ENCODE measurements at regions not wholly inside any gene's neighbourhood (a gene's known extent, or its start where the extent isn't known, plus 50 kb on each side); places are given as distances from the start of the nearest gene placed in this dataset.

DNA sequence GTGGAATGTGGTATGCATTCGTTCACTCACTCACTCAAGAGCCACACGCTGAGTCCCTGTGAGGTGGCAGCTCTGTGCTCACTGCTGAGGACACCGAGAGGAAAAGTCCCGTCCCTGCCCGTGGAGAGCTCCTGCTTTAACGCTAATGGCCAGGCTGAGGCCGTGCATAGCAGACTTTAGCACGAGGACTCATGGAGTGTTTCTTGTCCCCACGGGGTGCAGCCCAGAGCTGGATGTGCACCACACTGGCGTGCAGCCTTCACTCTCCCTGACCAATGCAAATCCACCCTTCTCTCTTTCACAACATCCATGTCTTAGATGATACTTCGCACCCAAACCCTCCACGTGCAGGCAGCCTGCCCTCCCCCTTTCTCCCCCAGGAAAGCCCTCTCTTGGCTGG, 159.6 kb upstream of the ZNF536 start:
- Histone ChIP-seq H3K27me3 (ENCODE audit: insufficient read depth) (no peaks in the 10 kb centered on the region), H2AFZ (ENCODE audit: low read depth) (no peak overlapping the region), H3K36me3 (replicated peaks in 1 of 2; ENCODE audit: control insufficient read depth in 1 of 2, insufficient read depth in 2 of 2, low read length in 1 of 2) (no peaks in the 10 kb centered on the region), H3K4me2 (no peak overlapping the region), H3K9me3 (no peaks in the 10 kb centered on the region), H3F3A (replicated peaks; ENCODE audit: insufficient read depth) (no peaks in the 10 kb centered on the region), H3K4me1 (ENCODE audit: control insufficient read depth in 1 of 2, insufficient read depth in 2 of 2, low read depth in 1 of 2, low read length in 1 of 2) (no peaks in the 10 kb centered on the region; a peak in 1 of 4 replicates), H3K9ac (no peak overlapping the region), H3K9me2 (no peaks in the 10 kb centered on the region), H3K79me2 (ENCODE audit: insufficient read depth) (no peaks in the 10 kb centered on the region), H4K20me1 (ENCODE audit: insufficient read depth) (no peaks in the 10 kb centered on the region), H3K4me3 (ENCODE audit: low read depth in 2 of 2, low read length in 1 of 2) (no peak overlapping the region), H3K27ac (ENCODE audit: low read depth in 2 of 2, low read length in 1 of 2) (no peak overlapping the region)
- no peak for TF ChIP-seq NFIC (IDR thresholded peaks at IDR 0.05; ENCODE audit: borderline replicate concordance)
- whole genome bisulfite sequencing (ENCODE audit: low lambda C conversion rate): 48% methylated on average over 12 of the region's 12 CpGs
- no peak for DNase-seq
- ChIA-PET CTCF (no interaction called here), POLR2A (no interaction called here)

DNA sequence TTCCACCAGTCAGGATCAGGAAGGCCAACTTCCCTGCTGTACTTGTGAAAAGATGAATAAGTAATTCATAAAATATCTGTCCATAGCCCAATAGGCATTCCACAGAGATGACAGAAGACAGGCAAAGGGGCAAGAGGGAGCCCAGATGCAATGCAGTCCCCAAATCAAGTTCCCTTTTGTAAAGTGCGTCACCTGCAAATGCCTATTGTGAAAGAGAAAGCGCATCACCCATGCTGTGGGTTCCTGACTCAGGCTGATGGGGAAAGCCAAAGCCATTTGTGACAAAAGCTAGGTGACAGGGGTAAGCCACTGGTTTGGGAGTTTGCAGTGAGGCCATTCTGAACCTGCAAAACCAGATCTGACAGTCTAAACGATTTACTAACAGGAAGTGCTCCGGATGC, 157.5 kb upstream of the ZNF536 start:
- Histone ChIP-seq H3K4me2 (no peak overlapping the region), H3K9me2 (no peaks in the 10 kb centered on the region), H2AFZ (ENCODE audit: low read depth) (no peak overlapping the region), H3K27ac (ENCODE audit: low read depth in 2 of 2, low read length in 1 of 2) (no peak overlapping the region), H3K4me3 (ENCODE audit: low read depth in 2 of 2, low read length in 1 of 2) (no peak overlapping the region), H3K36me3 (replicated peaks in 1 of 2; ENCODE audit: control insufficient read depth in 1 of 2, insufficient read depth in 2 of 2, low read length in 1 of 2) (no peaks in the 10 kb centered on the region), H3F3A (replicated peaks; ENCODE audit: insufficient read depth) (no peaks in the 10 kb centered on the region), H3K79me2 (ENCODE audit: insufficient read depth) (no peaks in the 10 kb centered on the region), H3K4me1 (ENCODE audit: control insufficient read depth in 1 of 2, insufficient read depth in 2 of 2, low read depth in 1 of 2, low read length in 1 of 2) (no peaks in the 10 kb centered on the region; a peak in 1 of 4 replicates), H3K9ac (no peak overlapping the region), H4K20me1 (ENCODE audit: insufficient read depth) (no peaks in the 10 kb centered on the region), H3K27me3 (ENCODE audit: insufficient read depth) (no peaks in the 10 kb centered on the region), H3K9me3 (no peaks in the 10 kb centered on the region)
- TF ChIP-seq, protein P1, sequence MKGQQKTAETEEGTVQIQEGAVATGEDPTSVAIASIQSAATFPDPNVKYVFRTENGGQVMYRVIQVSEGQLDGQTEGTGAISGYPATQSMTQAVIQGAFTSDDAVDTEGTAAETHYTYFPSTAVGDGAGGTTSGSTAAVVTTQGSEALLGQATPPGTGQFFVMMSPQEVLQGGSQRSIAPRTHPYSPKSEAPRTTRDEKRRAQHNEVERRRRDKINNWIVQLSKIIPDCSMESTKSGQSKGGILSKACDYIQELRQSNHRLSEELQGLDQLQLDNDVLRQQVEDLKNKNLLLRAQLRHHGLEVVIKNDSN (IDR thresholded peaks at IDR 0.05; ENCODE audit: borderline replicate concordance, low read depth): no peak
- TF ChIP-seq MEF2A (IDR thresholded peaks at IDR 0.05; ENCODE audit: borderline replicate concordance, low read depth) (no peak), SMC3 (IDR thresholded peaks at IDR 0.05; ENCODE audit: low read depth, low read length) (no peak), GATA2 (CRISPR knock-in tag; IDR thresholded peaks at IDR 0.05) (no peak)
- DNase-seq: no peak
- ChIA-PET POLR2A (no interaction called here), CTCF (no interaction called here)
- 34% methylated on average over 4 of the region's 4 CpGs for WGBS (ENCODE audit: low lambda C conversion rate)

DNA sequence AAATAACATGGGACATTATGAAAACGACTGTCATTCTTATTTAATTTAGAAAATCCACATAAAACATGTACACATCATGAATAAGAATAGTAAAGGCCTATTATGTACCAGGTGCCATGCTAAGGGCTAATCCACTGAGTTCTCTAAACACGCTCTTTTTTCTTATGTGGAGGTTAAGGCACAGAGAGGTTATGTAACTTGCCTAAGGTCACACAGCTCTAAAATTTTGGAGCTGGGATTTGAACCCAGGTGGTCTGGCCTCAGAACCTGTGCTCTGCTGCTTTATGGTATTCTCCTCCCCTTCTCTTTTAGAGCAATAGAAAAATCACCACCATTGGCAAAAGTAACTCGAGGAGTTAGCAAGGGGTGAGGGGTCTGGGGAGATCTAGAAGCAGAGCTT, 156.9 kb upstream of the ZNF536 start:
- POLR2A ChIA-PET: no interaction called here
- Histone ChIP-seq H3K4me2 (no peak overlapping the region), H3K27me3 (ENCODE audit: insufficient read depth) (no peaks in the 10 kb centered on the region), H3K27ac (ENCODE audit: low read depth in 2 of 2, low read length in 1 of 2) (no peak overlapping the region), H2AFZ (ENCODE audit: low read depth) (no peak overlapping the region), H3K4me1 (ENCODE audit: control insufficient read depth in 1 of 2, insufficient read depth in 2 of 2, low read depth in 1 of 2, low read length in 1 of 2) (no peaks in the 10 kb centered on the region; a peak in 1 of 4 replicates), H3K9me3 (no peaks in the 10 kb centered on the region), H3K79me2 (ENCODE audit: insufficient read depth) (no peaks in the 10 kb centered on the region), H3K9me2 (no peaks in the 10 kb centered on the region), H3F3A (replicated peaks; ENCODE audit: insufficient read depth) (no peaks in the 10 kb centered on the region), H3K4me3 (ENCODE audit: low read depth in 2 of 2, low read length in 1 of 2) (no peak overlapping the region), H3K36me3 (replicated peaks in 1 of 2; ENCODE audit: control insufficient read depth in 1 of 2, insufficient read depth in 2 of 2, low read length in 1 of 2) (no peaks in the 10 kb centered on the region), H4K20me1 (ENCODE audit: insufficient read depth) (no peaks in the 10 kb centered on the region), H3K9ac (no peak overlapping the region)
- CTCF ChIA-PET: interaction anchor here (0.6 to 0.9 kb wide), 2 partner anchors 85 to 460 kb away, joined by 3 read pairs; no protein-coding TSS in a partner anchor
- 30% methylated on average over 3 of the region's 3 CpGs for WGBS (ENCODE audit: low lambda C conversion rate)
- no peak for DNase-seq
- TF ChIP-seq, protein P2, sequence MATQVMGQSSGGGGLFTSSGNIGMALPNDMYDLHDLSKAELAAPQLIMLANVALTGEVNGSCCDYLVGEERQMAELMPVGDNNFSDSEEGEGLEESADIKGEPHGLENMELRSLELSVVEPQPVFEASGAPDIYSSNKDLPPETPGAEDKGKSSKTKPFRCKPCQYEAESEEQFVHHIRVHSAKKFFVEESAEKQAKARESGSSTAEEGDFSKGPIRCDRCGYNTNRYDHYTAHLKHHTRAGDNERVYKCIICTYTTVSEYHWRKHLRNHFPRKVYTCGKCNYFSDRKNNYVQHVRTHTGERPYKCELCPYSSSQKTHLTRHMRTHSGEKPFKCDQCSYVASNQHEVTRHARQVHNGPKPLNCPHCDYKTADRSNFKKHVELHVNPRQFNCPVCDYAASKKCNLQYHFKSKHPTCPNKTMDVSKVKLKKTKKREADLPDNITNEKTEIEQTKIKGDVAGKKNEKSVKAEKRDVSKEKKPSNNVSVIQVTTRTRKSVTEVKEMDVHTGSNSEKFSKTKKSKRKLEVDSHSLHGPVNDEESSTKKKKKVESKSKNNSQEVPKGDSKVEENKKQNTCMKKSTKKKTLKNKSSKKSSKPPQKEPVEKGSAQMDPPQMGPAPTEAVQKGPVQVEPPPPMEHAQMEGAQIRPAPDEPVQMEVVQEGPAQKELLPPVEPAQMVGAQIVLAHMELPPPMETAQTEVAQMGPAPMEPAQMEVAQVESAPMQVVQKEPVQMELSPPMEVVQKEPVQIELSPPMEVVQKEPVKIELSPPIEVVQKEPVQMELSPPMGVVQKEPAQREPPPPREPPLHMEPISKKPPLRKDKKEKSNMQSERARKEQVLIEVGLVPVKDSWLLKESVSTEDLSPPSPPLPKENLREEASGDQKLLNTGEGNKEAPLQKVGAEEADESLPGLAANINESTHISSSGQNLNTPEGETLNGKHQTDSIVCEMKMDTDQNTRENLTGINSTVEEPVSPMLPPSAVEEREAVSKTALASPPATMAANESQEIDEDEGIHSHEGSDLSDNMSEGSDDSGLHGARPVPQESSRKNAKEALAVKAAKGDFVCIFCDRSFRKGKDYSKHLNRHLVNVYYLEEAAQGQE (IDR thresholded peaks at IDR 0.05; ENCODE audit: low read depth, low read length): no peak
- TF ChIP-seq JUND (IDR thresholded peaks at IDR 0.05) (no peak), EZH2phosphoT487 (IDR thresholded peaks at IDR 0.05; ENCODE audit: borderline replicate concordance, low read depth) (no peak), NFIC (IDR thresholded peaks at IDR 0.05; ENCODE audit: borderline replicate concordance) (no peak), RAD21 (IDR thresholded peaks at IDR 0.05; ENCODE audit: low read length) (no peak), RFX5 (IDR thresholded peaks at IDR 0.05; ENCODE audit: low read length) (no peak), GABPA (IDR thresholded peaks at IDR 0.05; ENCODE audit: low read depth) (no peak), RXRA (IDR thresholded peaks at IDR 0.05; ENCODE audit: borderline replicate concordance, low read depth) (no peak), NRF1 (IDR thresholded peaks at IDR 0.05; ENCODE audit: low read depth, low read length) (no peak), MEF2A (IDR thresholded peaks at IDR 0.05; ENCODE audit: borderline replicate concordance, low read depth) (no peak)
- TF ChIP-seq, protein P3, sequence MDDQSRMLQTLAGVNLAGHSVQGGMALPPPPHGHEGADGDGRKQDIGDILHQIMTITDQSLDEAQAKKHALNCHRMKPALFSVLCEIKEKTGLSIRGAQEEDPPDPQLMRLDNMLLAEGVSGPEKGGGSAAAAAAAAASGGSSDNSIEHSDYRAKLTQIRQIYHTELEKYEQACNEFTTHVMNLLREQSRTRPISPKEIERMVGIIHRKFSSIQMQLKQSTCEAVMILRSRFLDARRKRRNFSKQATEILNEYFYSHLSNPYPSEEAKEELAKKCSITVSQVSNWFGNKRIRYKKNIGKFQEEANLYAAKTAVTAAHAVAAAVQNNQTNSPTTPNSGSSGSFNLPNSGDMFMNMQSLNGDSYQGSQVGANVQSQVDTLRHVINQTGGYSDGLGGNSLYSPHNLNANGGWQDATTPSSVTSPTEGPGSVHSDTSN (IDR thresholded peaks at IDR 0.05): no peak
- TF ChIP-seq, protein P4, sequence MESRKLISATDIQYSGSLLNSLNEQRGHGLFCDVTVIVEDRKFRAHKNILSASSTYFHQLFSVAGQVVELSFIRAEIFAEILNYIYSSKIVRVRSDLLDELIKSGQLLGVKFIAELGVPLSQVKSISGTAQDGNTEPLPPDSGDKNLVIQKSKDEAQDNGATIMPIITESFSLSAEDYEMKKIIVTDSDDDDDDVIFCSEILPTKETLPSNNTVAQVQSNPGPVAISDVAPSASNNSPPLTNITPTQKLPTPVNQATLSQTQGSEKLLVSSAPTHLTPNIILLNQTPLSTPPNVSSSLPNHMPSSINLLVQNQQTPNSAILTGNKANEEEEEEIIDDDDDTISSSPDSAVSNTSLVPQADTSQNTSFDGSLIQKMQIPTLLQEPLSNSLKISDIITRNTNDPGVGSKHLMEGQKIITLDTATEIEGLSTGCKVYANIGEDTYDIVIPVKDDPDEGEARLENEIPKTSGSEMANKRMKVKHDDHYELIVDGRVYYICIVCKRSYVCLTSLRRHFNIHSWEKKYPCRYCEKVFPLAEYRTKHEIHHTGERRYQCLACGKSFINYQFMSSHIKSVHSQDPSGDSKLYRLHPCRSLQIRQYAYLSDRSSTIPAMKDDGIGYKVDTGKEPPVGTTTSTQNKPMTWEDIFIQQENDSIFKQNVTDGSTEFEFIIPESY (IDR thresholded peaks at IDR 0.05; ENCODE audit: borderline replicate concordance, low read depth): no peak
- TF ChIP-seq, protein P5, sequence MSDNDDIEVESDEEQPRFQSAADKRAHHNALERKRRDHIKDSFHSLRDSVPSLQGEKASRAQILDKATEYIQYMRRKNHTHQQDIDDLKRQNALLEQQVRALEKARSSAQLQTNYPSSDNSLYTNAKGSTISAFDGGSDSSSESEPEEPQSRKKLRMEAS (IDR thresholded peaks at IDR 0.05; ENCODE audit: low read depth): no peak

Data from SK-N-SH (cell line).